GM12878 (cell line): ENCODE measurements at regions not wholly inside any gene's neighbourhood (a gene's known extent, or its start where the extent isn't known, plus 50 kb on each side); places are given as distances from the start of the nearest gene placed in this dataset.

Experiments
- ATAC-seq: fragments of 200-7000 bp; cut with Tn5 transposase; 3 replicates; pipeline ENCODE4 v1.9.1; 2020; ENCODE audit warnings: mild to moderate bottlenecking, moderate library complexity
- BruUV-seq: library from RNA; stranded (reverse); fragments of 400-500 nt; replicated peaks from 2 replicates; lab custom pipeline; 2021; lab: Mats Ljungman, UMichigan
- CTCF ChIA-PET: fragments of 300-600 bp; sonication (Branson Sonifier 250); formaldehyde crosslinking; extraction: SDS; loops from one replicate; lab custom pipeline; 2021; ENCODE audit warnings: inconsistent platforms; lab: Yijun Ruan, JAX
- POLR2A ChIA-PET: fragments of 350-600 bp; formaldehyde crosslinking; extraction: SDS; loops from one replicate; lab custom pipeline; 2021; ENCODE audit warnings: inconsistent platforms; lab: Charles Lee
- RAD21 ChIA-PET: fragments of 300-600 bp; sonication (Branson Sonifier 250); formaldehyde crosslinking; loops from one replicate; lab custom pipeline; 2023; ENCODE audit warnings: antibody characterized with exemption; ENCODE audit not compliant: unreplicated experiment; lab: Charles Lee
- SMC1A ChIA-PET: fragments of 300-600 bp; sonication (Branson Sonifier 250); formaldehyde crosslinking; loops from one replicate; lab custom pipeline; 2023; ENCODE audit not compliant: unreplicated experiment, uncharacterized antibody; lab: Charles Lee
- DNase-seq: peaks from one replicate; pipeline ENCODE4 v3.0.0-alpha.2; 2011; ENCODE audit warnings: low read depth, low spot score
- FAIRE-seq: peaks from 3 replicates; lab custom pipeline; 2011; peaks lifted over from hg19 to GRCh38; lab: Jason Lieb, UNC
- H2AFZ ChIP-seq: 2 replicates; pipeline ENCODE4 v1.6.0; 2011; ENCODE audit warnings: low read depth, low read length, control low read depth; ENCODE audit not compliant: control insufficient read depth
- H3K27ac ChIP-seq: 2 replicates; pipeline ENCODE4 v1.5.1; 2011; ENCODE audit warnings: control low read depth; ENCODE audit not compliant: control insufficient read depth, insufficient read depth
- H3K27me3 ChIP-seq, 2 experiments: replicated peaks in 1 of 2; 2 replicates each; pipeline versions ENCODE4 v1.6.0 to v1.6.1; 2011; ENCODE audit warnings: low read length in 1 of 2; ENCODE audit not compliant: control insufficient read depth in 2 of 2, insufficient read depth in 2 of 2
- H3K36me3 ChIP-seq, 2 experiments: 2 replicates each; pipeline ENCODE4 v1.5.1; 2011; ENCODE audit warnings: low read length in 1 of 2; ENCODE audit not compliant: control insufficient read depth in 2 of 2, insufficient read depth in 2 of 2
- H3K4me1 ChIP-seq: 2 replicates; pipeline ENCODE4 v1.6.1; 2011; ENCODE audit warnings: mild to moderate bottlenecking, low read length, moderate library complexity, mixed read lengths; ENCODE audit not compliant: control insufficient read depth, insufficient read depth
- H3K4me2 ChIP-seq: 2 replicates; pipeline ENCODE4 v1.6.0; 2011; ENCODE audit warnings: control low read depth; ENCODE audit not compliant: control insufficient read depth, insufficient read depth
- H3K4me3 ChIP-seq: fragments of 200-600 bp; sonication (generic); 2 replicates; pipeline ENCODE4 v1.5.1; 2016
- H3K79me2 ChIP-seq: 2 replicates; pipeline ENCODE4 v1.6.0; 2011; ENCODE audit warnings: low read length; ENCODE audit not compliant: control insufficient read depth, insufficient read depth
- H3K9ac ChIP-seq: 2 replicates; pipeline ENCODE4 v1.8.0; 2011; ENCODE audit warnings: low read length, control low read depth, mixed read lengths; ENCODE audit not compliant: control insufficient read depth, insufficient read depth
- H3K9me3 ChIP-seq: replicated peaks from 3 replicates; pipeline ENCODE4 v1.5.1; 2011; ENCODE audit warnings: mild to moderate bottlenecking, low read length; ENCODE audit not compliant: control insufficient read depth, insufficient read depth
- H4K20me1 ChIP-seq: 2 replicates; pipeline ENCODE4 v1.6.0; 2011; ENCODE audit not compliant: control insufficient read depth, insufficient read depth
- ASH2L ChIP-seq: fragments of 300-600, 200-600 bp; sonication (generic); IDR thresholded peaks from 2 replicates; pipeline ENCODE4 v1.6.1; 2017; ENCODE audit warnings: low read depth, mild to moderate bottlenecking, borderline replicate concordance
- CBX5 ChIP-seq: sonication (generic); IDR thresholded peaks from 2 replicates; pipeline ENCODE4 v1.6.1; 2016; ENCODE audit warnings: low read depth, moderate library complexity, mild to moderate bottlenecking, inconsistent platforms
- FOXM1 ChIP-seq: IDR thresholded peaks from 2 replicates; pipeline ENCODE4 v1.6.1; 2012; ENCODE audit warnings: low read depth, mild to moderate bottlenecking, inconsistent platforms, low read length, moderate library complexity
- HDAC2 ChIP-seq: fragments of 200-600 bp; sonication (generic); IDR thresholded peaks from 2 replicates; pipeline ENCODE4 v1.6.1; 2017
- IRF4 ChIP-seq: IDR thresholded peaks from 2 replicates; pipeline ENCODE4 v1.6.1; 2011; ENCODE audit warnings: low read depth, low read length
- NFIC ChIP-seq: IDR thresholded peaks from 2 replicates; pipeline ENCODE4 v1.6.1; 2012; ENCODE audit warnings: low read depth, mild to moderate bottlenecking, inconsistent platforms, low read length, moderate library complexity
- POU2F2 ChIP-seq: IDR thresholded peaks from 3 replicates; pipeline ENCODE4 v1.6.1; 2011; ENCODE audit warnings: low read depth, mild to moderate bottlenecking, low read length, borderline replicate concordance
- RCOR1 ChIP-seq: conservative IDR thresholded peaks from 2 replicates; pipeline ENCODE4 v1.6.1; 2012; ENCODE audit warnings: low read depth, low read length, improper control_type of control experiment
- SIN3A ChIP-seq: IDR thresholded peaks from 2 replicates; pipeline ENCODE4 v1.6.1; 2012; ENCODE audit warnings: low read depth, low read length, improper control_type of control experiment
- SMC3 ChIP-seq: IDR thresholded peaks from 2 replicates; pipeline ENCODE4 v1.6.1; 2011; ENCODE audit warnings: low read length, improper control_type of control experiment, borderline replicate concordance
- TCF7 ChIP-seq: IDR thresholded peaks from 2 replicates; pipeline ENCODE4 v1.6.1; 2014; ENCODE audit warnings: antibody characterized with exemption, borderline replicate concordance
- ZBED1 ChIP-seq: IDR thresholded peaks from 2 replicates; pipeline ENCODE4 v1.6.1; 2016; ENCODE audit warnings: borderline replicate concordance
- ZNF622 ChIP-seq: fragments of 450-650 bp; IDR thresholded peaks from 2 replicates; pipeline ENCODE4 v1.6.1; 2017; ENCODE audit warnings: mild to moderate bottlenecking, inconsistent platforms
- WGBS: methylation state at CpG from one replicate; pipeline ENCODE4 v1.1.6; 2016; ENCODE audit warnings: low lambda C conversion rate; ENCODE audit not compliant: insufficient replicate concordance, insufficient coverage; ENCODE audit errors: missing lambda C conversion rate; 5-methylcytosine and 5-hydroxymethylcytosine counted together
- in situ Hi-C: fragments of 300-500 bp; cut with MboI; formaldehyde crosslinking; loops from 9 replicates; pipeline ENCODE4 v1.14.3; 2018; ENCODE audit warnings: mixed read lengths
- intact Hi-C: fragments of 100-400 bp; cut with micrococcal nuclease; formaldehyde crosslinking; loops from one replicate; pipeline ENCODE4 v1.14.2; 2022; ENCODE audit not compliant: unreplicated experiment
- TF ChIP-seq, protein P1 (sequence below): IDR thresholded peaks from 2 replicates; pipeline ENCODE4 v1.6.1; 2011; ENCODE audit warnings: borderline replicate concordance, low read depth, mild to moderate bottlenecking, moderate library complexity, low read length; ENCODE audit not compliant: insufficient read depth, poor library complexity, severe bottlenecking
- TF ChIP-seq, protein P2 (sequence below): fragments of 450-650 bp; IDR thresholded peaks from 2 replicates; pipeline ENCODE4 v1.6.1; 2017; ENCODE audit warnings: mild to moderate bottlenecking
- TF ChIP-seq, protein P3 (sequence below), 3 experiments: IDR thresholded peaks in 2 of 3; conservative IDR thresholded peaks in 1 of 3; 2 replicates each; pipeline ENCODE4 v1.5.1; 2011; ENCODE audit warnings: low read depth in 3 of 3, low read length in 3 of 3, mild to moderate bottlenecking in 3 of 3, control low read depth in 2 of 3, moderate library complexity in 2 of 3, inconsistent platforms in 1 of 3, mixed read lengths in 1 of 3; ENCODE audit not compliant: control insufficient read depth in 2 of 3, insufficient read depth in 1 of 3; ENCODE audit errors: extremely low read depth in 1 of 3
- TF ChIP-seq, protein P4 (sequence below): fragments of 450-650 bp; conservative IDR thresholded peaks from 2 replicates; pipeline ENCODE4 v1.6.1; 2017; ENCODE audit warnings: mild to moderate bottlenecking, moderate library complexity
- TF ChIP-seq, protein P5 (sequence below): fragments of 150-350 bp; IDR thresholded peaks from 2 replicates; pipeline ENCODE4 v1.6.1; 2014; ENCODE audit warnings: mild to moderate bottlenecking, low read depth, low read length

DNA sequence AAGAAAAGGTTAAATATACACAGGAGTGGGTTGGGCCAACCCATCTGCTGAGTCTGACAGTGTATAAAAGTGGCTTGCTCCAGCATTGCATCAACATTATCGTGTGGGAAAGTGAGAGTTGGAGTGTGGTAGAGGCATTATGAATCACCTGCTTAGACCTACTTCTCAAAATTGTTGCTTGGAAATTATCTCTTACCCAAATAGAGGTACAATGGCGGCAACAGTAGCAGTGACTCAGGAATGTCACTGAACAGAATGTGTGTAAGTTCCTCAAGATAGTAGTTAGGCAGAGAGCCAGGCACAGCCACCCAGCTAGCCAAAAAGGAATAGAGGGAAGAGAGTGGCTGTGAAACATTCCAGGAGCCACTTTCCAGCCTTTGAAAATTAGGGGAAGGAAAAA lies 616.0 kb downstream of the NUP35 start:
- ChIA-PET RAD21 (no interaction called here), SMC1A (no interaction called here), POLR2A (no interaction called here), CTCF (no interaction called here)
- BruUV-seq: no TSS peak
- no peaks in the 10 kb centered on the region for H4K20me1 ChIP-seq
- intact Hi-C loops: no loop called here
- H3K4me1 ChIP-seq: no peaks in the 10 kb centered on the region
- no peak overlapping the region for H3K4me3 ChIP-seq
- H2AFZ ChIP-seq: no peak overlapping the region
- H3K4me2 ChIP-seq: no peak overlapping the region
- H3K27ac ChIP-seq: no peak overlapping the region
- 50% methylated on average over 2 of the region's 2 CpGs for WGBS
- ATAC-seq (no peak), DNase-seq (no peak), FAIRE-seq (no peak)
- no peaks in the 10 kb centered on the region for H3K79me2 ChIP-seq
- H3K27me3 ChIP-seq: no peaks in the 10 kb centered on the region
- H3K9ac ChIP-seq: no peak overlapping the region
- no peak for TF ChIP-seq NFIC
- no peak for TF ChIP-seq SIN3A
- no peak for TF ChIP-seq ASH2L
- no peak for TF ChIP-seq FOXM1
- TF ChIP-seq, protein P1, sequence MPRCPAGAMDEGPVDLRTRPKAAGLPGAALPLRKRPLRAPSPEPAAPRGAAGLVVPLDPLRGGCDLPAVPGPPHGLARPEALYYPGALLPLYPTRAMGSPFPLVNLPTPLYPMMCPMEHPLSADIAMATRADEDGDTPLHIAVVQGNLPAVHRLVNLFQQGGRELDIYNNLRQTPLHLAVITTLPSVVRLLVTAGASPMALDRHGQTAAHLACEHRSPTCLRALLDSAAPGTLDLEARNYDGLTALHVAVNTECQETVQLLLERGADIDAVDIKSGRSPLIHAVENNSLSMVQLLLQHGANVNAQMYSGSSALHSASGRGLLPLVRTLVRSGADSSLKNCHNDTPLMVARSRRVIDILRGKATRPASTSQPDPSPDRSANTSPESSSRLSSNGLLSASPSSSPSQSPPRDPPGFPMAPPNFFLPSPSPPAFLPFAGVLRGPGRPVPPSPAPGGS: no peak
- no peak for TF ChIP-seq POU2F2
- TF ChIP-seq, protein P2, sequence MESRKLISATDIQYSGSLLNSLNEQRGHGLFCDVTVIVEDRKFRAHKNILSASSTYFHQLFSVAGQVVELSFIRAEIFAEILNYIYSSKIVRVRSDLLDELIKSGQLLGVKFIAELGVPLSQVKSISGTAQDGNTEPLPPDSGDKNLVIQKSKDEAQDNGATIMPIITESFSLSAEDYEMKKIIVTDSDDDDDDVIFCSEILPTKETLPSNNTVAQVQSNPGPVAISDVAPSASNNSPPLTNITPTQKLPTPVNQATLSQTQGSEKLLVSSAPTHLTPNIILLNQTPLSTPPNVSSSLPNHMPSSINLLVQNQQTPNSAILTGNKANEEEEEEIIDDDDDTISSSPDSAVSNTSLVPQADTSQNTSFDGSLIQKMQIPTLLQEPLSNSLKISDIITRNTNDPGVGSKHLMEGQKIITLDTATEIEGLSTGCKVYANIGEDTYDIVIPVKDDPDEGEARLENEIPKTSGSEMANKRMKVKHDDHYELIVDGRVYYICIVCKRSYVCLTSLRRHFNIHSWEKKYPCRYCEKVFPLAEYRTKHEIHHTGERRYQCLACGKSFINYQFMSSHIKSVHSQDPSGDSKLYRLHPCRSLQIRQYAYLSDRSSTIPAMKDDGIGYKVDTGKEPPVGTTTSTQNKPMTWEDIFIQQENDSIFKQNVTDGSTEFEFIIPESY: no peak
- TF ChIP-seq HDAC2: no peak
- TF ChIP-seq, protein P3, sequence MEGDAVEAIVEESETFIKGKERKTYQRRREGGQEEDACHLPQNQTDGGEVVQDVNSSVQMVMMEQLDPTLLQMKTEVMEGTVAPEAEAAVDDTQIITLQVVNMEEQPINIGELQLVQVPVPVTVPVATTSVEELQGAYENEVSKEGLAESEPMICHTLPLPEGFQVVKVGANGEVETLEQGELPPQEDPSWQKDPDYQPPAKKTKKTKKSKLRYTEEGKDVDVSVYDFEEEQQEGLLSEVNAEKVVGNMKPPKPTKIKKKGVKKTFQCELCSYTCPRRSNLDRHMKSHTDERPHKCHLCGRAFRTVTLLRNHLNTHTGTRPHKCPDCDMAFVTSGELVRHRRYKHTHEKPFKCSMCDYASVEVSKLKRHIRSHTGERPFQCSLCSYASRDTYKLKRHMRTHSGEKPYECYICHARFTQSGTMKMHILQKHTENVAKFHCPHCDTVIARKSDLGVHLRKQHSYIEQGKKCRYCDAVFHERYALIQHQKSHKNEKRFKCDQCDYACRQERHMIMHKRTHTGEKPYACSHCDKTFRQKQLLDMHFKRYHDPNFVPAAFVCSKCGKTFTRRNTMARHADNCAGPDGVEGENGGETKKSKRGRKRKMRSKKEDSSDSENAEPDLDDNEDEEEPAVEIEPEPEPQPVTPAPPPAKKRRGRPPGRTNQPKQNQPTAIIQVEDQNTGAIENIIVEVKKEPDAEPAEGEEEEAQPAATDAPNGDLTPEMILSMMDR (IDR thresholded peaks at IDR 0.05 in 2 of 3, conservative IDR thresholded peaks at IDR 0.05 in 1 of 3; ENCODE audit: control insufficient read depth in 2 of 3, extremely low read depth in 1 of 3, insufficient read depth in 1 of 3, low read depth in 3 of 3, low read length in 3 of 3): no peak
- TF ChIP-seq CBX5: no peak
- TF ChIP-seq, protein P4, sequence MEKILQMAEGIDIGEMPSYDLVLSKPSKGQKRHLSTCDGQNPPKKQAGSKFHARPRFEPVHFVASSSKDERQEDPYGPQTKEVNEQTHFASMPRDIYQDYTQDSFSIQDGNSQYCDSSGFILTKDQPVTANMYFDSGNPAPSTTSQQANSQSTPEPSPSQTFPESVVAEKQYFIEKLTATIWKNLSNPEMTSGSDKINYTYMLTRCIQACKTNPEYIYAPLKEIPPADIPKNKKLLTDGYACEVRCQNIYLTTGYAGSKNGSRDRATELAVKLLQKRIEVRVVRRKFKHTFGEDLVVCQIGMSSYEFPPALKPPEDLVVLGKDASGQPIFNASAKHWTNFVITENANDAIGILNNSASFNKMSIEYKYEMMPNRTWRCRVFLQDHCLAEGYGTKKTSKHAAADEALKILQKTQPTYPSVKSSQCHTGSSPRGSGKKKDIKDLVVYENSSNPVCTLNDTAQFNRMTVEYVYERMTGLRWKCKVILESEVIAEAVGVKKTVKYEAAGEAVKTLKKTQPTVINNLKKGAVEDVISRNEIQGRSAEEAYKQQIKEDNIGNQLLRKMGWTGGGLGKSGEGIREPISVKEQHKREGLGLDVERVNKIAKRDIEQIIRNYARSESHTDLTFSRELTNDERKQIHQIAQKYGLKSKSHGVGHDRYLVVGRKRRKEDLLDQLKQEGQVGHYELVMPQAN: no peak
- no peak for TF ChIP-seq ZNF622
- no peak for TF ChIP-seq ZBED1
- TF ChIP-seq RCOR1: no peak
- TF ChIP-seq SMC3: no peak
- TF ChIP-seq, protein P5, sequence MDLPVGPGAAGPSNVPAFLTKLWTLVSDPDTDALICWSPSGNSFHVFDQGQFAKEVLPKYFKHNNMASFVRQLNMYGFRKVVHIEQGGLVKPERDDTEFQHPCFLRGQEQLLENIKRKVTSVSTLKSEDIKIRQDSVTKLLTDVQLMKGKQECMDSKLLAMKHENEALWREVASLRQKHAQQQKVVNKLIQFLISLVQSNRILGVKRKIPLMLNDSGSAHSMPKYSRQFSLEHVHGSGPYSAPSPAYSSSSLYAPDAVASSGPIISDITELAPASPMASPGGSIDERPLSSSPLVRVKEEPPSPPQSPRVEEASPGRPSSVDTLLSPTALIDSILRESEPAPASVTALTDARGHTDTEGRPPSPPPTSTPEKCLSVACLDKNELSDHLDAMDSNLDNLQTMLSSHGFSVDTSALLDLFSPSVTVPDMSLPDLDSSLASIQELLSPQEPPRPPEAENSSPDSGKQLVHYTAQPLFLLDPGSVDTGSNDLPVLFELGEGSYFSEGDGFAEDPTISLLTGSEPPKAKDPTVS: no peak
- TF ChIP-seq TCF7: no peak
- TF ChIP-seq IRF4: no peak
- H3K9me3 ChIP-seq: no peaks in the 10 kb centered on the region
- H3K36me3 ChIP-seq: no peaks in the 10 kb centered on the region
- in situ Hi-C loops: no loop called here
